HG03045 (cell line): ENCODE measurements at regions not wholly inside any gene's neighbourhood (a gene's known extent, or its start where the extent isn't known, plus 50 kb on each side); places are given as distances from the start of the nearest gene placed in this dataset.

Experiments
- ATAC-seq: cut with Tn5 transposase; IDR thresholded peaks from one replicate; pipeline ENCODE4 v1.9.1; 2021; ENCODE audit warnings: mild to moderate bottlenecking, moderate library complexity; ENCODE audit not compliant: unreplicated experiment

DNA sequence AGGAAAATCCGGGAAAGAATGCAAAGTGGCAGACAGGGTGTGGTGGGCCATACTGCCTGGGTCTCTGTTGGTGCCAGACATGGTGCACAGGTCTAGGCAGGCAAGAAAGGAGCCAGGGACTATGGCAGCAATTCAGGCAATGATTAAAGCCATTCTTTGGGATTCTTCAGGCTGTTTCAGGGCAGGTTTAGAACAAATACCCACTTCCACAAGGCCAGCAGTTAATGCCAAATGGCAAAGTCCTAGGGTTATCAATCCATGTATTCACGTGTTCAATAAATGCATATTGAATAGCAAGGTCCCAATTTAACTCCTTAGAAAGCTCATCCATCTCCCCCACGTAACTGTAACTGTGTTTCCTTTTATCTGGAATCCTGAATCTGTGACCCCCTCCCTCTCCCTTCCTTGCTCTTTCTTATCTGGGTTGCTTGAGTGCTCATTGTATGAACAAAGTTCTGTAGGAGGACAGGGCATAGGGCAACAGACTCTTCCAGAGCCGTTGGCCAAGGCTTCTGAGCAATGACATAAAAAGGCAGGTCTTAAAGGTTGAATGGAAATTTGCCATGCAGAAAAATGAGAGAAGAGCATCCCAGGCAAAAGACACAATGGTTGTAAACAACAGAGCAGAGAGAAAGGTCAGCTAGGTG lies 146.8 kb upstream of the KLHL29 start:
- no peak for ATAC-seq

DNA sequence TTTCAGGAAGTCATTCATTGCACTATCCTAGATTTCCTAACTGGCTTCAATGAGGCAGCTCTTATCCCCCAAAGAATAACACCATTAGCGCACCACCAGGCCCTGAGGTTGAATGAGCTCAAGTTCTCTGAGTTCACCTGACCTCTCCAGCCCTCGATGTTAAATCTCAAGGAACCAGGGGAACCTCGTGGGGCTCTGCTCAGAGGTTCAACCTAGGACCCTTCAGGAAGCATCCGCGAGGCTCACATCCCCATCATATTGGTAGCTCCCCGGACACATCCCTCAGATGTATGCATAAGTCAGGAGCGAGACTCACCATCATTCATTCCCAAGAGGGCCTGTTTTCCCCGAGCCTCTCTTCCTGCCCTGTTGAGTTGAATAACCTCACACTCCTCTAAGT lies 145.6 kb upstream of the KLHL29 start:
- no peak for ATAC-seq

DNA sequence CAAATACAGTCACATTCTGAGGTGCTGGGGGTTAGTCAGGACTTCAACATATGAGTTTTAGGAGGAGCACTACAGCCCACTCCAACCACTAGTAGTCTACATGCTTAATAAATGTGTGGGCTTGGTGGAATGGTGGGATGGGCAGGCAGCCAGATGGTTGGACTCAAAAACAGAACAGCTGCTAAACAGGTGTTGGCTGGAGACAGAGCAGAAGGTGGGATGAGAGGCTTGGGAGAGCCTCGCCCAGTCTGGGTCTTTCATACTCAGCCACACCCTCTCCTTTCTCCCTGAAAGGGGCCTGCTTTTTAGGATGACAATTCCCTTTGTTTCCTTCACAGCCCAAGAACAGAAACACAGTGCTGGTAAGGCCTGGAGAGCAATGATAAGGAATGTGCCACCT lies 143.9 kb upstream of the KLHL29 start:
- ATAC-seq, result no peak

DNA sequence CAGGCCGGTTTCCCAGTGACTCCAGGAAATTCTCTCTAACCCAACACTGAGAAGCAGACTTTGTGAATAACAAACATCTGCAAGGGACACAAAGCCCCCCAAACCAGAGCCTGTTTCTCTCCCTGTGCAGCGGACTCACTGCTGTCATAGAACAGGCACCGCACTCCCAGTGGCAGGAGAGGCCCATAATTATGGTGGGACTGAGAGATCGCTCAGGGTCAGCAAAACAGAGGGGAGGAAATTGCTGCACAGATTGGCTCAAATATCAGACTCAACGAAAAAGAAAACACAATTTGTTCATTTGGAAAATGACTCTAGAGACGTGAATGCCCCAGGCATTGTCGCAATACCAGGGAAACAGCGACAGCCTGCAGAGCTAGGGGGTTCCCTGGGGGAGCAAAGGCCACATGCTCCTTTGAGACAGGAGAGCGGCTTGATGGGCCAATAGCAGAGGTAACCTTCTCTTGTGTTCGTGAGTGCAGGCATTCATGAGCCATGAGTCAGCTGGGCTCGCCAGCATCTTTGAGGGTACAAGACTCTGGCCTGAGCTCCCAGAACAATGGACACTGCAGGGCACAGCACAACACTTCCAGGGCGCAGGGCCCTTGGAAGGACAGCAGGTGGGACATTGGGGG lies 143.3 kb upstream of the KLHL29 start:
- ATAC-seq, result no peak

DNA sequence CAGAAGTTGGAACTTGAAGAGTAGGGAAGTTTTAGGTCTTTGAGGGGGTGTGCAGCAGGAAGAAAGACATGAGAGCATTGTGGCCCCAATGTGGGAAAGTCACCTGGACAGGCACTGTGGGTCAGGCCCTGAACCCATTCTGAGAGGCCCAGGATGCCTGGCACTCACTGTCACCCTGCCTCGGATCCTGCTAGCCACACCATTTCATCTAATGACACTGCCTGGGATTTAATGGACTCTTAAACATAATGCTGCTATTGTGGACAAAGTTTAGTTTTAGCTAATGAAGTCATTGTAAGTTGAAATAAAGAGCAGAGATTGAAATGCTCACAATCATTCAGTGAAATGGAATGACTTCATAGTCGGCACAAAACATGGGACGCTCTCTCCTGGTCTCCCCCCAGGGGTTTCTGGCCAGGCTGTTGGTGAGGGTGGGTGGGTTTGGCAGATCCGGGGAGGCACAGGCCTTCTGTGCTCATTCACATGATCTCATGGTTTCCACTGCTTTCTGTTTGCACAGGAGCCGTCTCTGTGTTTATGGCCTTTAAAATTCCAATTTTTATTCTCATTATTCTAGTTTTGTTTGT lies 141.8 kb upstream of the KLHL29 start:
- no peak for ATAC-seq

DNA sequence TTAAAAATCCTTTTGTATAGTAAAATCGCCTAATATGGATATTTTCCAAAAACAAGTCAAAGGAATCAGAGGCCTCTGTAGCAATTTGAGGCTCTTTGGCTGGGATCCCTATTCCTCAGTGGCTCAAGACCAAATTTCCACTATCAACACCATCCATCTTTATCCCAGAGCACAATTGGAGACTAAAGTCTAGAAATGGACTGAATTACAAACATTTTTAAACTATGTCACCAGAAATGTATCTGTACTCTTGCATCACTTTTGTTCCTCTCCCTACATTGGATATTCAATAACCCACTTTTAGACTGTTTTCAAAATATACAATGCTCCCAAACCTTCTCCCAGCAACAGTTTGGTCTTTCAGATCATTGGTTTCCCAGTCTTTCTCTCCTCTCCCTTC lies 140.4 kb upstream of the KLHL29 start:
- ATAC-seq, result no peak

DNA sequence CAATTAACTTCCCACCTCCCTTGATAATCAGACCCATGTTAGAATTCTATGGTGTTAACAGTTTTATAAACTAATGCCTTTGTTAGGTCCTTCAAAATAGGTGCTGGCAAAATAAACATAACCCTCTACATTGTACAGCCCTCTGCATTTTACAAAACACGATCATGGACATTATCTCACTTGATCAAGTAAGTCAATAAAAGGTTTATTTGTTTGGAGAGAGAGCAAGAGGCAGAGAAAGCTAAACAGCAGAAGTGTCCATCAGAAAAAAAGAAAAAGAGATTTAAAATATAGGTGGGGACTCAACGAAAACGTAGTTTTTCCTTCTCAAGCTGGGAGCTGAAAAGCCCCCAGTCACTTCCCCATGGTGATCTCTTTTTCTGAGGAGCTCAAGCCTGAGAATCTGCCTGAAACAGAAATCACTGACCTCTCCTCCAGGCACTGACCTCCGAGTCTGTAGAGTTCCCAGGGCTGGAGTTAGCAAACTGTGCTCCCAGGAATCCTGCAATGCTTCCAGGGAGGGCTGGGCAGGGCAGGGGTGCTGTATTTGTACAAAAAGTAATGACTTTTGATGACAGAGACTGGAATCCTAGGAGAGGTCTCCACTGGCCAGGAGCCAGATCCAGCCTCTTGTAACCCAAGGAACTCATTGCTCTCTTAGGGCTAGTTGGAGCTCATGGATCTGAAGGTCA lies 137.8 kb upstream of the KLHL29 start:
- no peak for ATAC-seq

DNA sequence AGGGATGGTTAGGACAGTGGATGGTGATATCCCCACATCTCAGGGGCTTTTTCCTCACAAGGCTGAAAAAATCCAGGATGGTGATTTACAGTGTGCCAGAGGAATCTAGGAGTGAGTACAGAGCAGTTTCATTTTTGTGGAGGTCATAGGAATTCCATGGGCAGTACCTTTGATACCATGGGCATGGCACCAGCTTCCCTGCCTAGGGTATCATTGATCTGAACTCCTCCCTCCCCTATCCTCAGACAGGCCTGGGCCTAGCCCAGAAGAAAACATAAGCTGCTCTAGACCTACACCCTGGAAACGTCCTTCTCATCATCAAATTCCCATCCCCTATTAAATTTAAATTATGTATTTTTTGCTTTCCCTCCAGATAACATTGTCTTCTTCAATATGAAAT lies 136.3 kb upstream of the KLHL29 start:
- ATAC-seq, result no peak

DNA sequence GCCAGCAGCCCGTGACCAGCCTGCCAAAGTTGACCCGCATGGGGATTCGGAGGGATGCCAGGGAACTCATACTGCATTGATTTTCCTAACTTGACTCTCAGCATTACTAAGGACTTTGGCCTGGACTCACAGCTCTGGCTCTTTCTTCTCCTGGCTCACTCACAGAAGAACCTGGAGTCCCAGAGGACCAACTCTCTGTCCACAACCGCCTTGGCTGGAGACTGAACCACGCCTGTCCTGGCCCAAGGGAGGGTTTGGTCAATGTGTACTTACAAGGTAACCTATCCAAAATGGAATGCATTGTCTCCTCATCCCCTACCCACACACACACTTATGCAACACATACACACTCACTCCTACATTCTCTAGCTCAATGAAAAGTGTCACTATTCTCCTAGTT lies 135.6 kb upstream of the KLHL29 start:
- no peak for ATAC-seq

DNA sequence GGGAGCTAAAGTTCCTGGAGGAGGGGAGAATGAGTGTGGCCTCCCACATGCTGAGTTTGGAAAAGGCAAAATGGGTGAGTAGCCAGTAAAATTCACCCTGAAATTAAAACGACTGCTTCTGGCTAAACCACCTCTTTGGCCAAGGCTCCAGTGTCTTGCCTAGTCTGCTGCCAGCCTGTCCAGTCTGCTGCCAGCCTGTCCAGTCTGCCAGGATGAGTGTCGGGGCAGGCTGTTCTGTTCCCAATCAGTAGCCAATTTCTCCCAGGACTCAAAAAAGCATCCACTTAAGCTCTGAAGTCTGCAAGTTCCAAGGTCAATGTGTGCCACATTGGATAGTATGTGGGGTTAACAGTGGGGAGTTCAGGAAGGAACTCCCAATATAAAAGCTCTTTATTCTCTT lies 134.6 kb upstream of the KLHL29 start:
- ATAC-seq, result no peak

DNA sequence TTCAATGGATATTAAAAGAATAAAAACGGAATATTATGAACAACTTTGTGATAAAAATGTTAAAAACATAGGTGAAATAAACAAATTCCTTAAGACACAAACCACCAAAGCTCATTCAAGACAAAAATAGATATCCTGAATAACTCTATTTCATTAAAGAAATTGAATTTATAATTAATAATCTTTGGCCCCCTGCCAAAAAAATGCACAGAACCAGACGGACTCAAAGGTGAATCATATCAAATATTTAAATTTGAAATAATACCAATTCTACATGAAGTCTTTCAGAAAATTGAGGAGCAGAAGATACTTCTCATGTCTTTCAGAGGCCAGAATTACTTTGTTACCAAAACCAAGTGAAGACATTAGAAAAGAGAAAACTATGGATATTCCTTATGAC lies 128.3 kb upstream of the KLHL29 start:
- ATAC-seq, result no peak

DNA sequence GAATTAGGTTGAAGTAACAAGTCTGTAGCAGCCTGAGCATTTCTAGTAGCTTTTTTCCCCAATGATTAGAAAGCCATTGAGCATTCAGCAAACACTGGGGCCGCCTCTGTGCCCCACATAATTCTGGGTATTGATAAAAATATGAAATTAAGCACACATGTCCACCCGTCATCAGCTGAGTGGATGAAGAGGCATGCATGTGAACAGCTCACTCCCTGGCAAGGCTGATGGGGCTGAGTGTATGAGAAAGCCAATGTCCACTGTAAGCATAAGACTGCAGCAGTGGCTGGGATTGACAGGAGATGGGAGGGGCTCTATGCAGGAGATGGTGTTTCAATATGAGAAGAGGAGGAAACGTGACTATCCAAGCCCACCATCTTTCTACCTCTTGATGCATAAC lies 124.4 kb upstream of the KLHL29 start:
- ATAC-seq, result no peak

DNA sequence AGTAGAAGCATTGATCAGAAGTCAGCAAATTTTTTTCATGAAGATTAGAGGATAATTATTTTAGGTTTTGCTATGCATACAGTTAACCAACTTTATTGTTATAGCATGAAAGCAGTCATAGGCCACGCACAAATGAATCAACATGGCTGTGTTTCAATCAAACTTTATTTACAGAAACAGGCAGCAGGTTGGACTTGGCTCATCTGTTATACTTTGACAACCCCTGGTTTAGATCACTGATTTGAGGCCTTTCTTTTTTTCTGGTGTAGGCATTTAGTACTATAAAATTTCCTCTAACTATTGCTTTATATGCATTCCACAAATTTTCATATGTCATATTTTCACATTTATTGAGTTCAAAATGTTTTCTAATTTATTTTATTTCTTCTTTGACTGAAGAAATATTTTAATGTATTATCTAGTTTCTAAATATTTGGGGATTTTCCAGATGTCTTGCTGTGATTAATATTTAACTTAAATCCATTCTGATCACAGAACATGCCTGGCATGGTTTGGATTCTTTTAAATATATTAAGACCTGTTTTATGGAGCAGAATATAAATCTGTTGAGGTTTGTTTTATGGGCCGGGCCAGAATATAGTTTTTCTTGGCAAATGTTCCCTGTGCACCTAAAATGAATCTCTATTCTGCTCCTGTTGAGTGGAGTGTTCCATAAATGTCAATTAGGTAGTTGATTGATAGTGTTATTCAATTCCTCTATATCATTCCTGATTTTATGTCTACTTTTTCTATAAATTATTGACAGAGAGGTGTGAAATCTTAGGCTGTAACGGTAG lies 116.3 kb upstream of the KLHL29 start:
- no peak for ATAC-seq

DNA sequence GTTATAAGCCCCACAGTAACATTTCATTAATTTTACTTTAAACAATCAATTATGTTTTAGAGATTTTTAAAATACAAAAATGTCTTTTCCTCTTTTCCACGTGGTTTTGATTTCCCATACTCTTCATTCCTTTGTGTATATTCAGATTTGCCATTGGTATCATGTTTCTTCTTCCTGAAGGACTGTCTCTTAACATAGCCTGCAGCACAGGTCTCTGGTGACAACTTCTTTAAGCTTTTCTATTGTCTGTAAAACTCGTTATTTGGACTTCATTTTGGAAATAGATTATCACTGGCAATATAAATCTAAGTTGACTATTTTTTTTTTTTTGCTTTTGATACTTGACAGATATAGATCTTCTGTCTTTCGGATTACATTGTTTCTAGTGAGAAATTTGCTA lies 115.2 kb upstream of the KLHL29 start:
- no peak for ATAC-seq

DNA sequence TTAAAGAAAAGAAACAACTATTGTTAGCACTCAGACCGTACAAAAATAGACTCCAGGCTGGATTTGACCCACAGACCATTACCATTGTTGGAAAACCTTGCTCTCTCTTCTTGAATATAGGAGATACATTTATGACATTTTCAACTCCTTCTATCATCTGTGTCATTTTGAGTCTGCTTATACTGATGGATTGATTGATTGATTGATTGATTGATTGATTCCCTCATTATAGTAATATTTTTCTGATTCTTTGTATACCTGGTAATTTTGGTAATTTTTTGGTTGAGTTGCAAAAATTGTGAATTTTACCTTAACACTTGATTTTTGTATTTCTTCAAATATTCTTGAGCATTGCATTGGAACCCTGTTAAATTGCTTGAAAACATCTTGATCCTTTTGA lies 114.2 kb upstream of the KLHL29 start:
- ATAC-seq, result no peak

DNA sequence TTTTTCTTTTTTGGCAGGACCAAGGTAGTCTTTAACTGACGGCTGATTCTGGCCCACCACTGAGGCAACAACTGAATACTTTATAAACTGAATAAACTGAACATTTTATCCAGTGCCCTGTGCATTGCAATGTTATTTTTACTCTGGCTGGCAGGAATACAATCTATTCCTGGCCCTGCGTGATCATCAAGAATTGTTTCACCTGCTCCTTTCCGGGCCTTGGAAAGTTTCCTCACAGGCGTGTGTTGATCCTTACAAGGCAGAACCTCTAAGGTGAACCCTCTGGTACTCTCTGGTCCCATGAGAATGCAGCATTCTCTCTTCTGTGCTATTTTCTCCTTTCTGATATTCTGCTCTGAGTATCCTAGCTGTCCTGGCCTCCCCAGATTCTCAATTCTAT lies 113.7 kb upstream of the KLHL29 start:
- no peak for ATAC-seq

DNA sequence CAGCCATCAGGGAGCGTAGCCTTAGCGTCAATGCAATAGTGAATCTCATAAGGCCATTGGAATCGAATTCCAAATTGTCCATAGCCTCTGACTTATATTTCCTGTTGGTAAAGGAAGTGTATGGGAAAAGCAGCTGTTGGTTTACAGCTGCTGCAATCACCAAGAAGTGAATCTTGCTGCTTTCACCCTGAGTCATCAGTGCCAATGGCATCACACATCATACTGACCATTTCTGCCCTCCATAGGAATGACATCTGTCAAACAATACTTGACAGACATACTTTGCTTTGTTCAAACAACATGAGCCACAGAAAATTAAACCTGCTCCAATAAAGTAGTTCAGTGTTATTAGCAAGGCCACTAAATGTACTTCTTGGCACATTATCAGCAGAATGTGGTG lies 111.2 kb upstream of the KLHL29 start:
- ATAC-seq, result no peak

DNA sequence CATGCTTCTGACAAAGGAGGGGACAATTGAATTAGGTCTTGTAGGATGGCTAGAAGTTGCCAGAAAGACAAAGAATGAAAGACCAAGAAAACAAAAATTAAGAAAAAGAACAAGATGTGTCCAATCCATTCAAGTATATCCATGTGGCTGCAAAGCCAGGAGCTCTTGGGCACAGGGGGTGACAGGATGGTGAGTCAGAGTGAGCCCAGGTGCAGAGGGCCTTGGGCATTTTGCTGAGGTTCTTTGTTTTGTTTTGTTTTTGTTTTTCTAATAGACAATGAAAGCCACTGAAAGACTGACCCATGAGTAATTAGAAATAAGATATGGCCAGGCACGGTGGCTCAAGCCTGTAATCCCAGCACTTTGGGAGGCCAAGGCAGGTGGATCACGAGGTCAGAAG lies 104.6 kb upstream of the KLHL29 start:
- ATAC-seq, result no peak

DNA sequence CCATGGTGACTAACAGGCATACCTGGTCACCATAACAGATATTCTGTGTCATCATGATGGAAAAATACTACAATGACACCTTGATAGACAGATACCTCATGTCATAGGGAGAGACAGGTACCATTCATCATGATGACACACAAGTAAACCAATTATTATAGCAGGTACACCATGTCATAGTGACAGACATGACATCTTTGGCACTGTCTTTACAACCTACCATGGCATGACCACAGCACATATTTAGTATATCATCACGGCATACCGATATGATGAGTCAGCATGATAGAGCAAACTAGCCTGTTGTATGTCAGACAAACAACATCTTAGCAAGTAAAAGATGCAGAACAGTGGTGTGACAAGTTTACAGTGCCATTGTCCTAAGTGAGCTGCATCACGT lies 101.3 kb upstream of the KLHL29 start:
- no peak for ATAC-seq

DNA sequence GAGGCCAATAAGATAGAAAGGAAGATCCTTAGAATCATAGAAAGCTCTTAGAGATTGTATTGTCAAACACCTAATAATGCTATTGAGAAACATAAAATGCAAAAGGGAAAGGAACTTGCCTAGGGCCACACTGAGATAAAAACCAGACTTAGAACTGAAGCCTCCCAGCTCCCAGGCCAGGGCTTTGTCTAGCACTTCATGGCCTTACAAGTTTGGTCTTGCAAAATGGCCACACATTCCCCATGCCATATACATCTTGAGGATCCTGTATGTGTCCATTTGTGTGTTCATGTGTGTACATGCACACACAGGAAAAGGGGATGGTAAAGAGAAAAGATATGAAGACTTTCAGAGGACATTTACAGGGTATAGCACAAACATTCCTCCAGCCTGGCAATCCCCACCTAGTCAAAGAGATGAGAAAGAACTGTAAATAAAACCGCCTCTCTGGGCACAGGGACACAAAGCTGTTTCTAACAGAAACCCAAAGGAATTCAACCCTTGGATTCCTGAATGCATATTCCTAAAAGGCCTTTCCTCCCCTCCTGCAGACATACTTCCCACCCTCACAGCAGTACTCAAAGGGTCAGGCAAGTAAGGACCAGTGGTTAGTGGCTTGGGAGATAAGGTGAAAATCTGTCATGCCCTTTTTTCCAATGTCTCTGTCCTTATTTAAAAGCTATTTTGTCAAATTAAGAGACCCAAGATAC lies 99.7 kb upstream of the KLHL29 start:
- no peak for ATAC-seq
